H9 (cell line): ENCODE measurements at regions not wholly inside any gene's neighbourhood (a gene's known extent, or its start where the extent isn't known, plus 50 kb on each side); places are given as distances from the start of the nearest gene placed in this dataset.

Source experiments
- DNase-seq: peaks from one replicate; pipeline ENCODE4 v3.0.0-alpha.2; 2017
- H2AFZ ChIP-seq: one replicate; pipeline ENCODE4 v1.6.1; 2013; ENCODE audit warnings: mild to moderate bottlenecking, low read length, control low read depth, moderate library complexity
- H2AK5ac ChIP-seq: 2 replicates; pipeline ENCODE4 v1.6.1; 2013; ENCODE audit warnings: low read length, control low read depth, mixed read lengths; ENCODE audit not compliant: insufficient read length
- H2BK120ac ChIP-seq: one replicate; pipeline ENCODE4 v1.6.1; 2013; ENCODE audit warnings: low read depth, mild to moderate bottlenecking, low read length, control low read depth, inconsistent platforms; ENCODE audit not compliant: poor library complexity, severe bottlenecking
- H2BK12ac ChIP-seq: 2 replicates; pipeline ENCODE4 v1.6.1; 2013; ENCODE audit warnings: low read length, control low read depth, mixed read lengths, low read depth; ENCODE audit not compliant: insufficient read length
- H2BK15ac ChIP-seq: 2 replicates; pipeline ENCODE4 v1.6.1; 2013; ENCODE audit warnings: low read depth, low read length, control low read depth
- H2BK20ac ChIP-seq: one replicate; pipeline ENCODE4 v1.6.1; 2013; ENCODE audit warnings: low read depth, mild to moderate bottlenecking, low read length, control low read depth, inconsistent platforms; ENCODE audit not compliant: poor library complexity, severe bottlenecking
- H2BK5ac ChIP-seq: 2 replicates; pipeline ENCODE4 v1.6.1; 2013; ENCODE audit warnings: low read length, control low read depth, mixed read lengths; ENCODE audit not compliant: insufficient read length
- H3K14ac ChIP-seq: 2 replicates; pipeline ENCODE4 v1.6.1; 2013; ENCODE audit warnings: low read length, control low read depth; ENCODE audit not compliant: insufficient read depth
- H3K18ac ChIP-seq: 2 replicates; pipeline ENCODE4 v1.6.1; 2013; ENCODE audit warnings: low read depth, mild to moderate bottlenecking, mixed read lengths, low read length, control low read depth; ENCODE audit not compliant: insufficient read length
- H3K23ac ChIP-seq: 2 replicates; pipeline ENCODE4 v1.6.1; 2013; ENCODE audit warnings: low read length, control low read depth, mixed read lengths, low read depth; ENCODE audit not compliant: insufficient read length
- H3K23me2 ChIP-seq: 2 replicates; pipeline ENCODE4 v1.6.1; 2013; ENCODE audit warnings: low read depth, mild to moderate bottlenecking, mixed read lengths, low read length, control low read depth; ENCODE audit not compliant: insufficient read length, poor library complexity, severe bottlenecking
- H3K27ac ChIP-seq: 2 replicates; pipeline ENCODE4 v1.5.1; 2013; ENCODE audit warnings: low read length, control low read depth, mixed read lengths, low read depth; ENCODE audit not compliant: insufficient read length
- H3K27me3 ChIP-seq: 2 replicates; pipeline ENCODE4 v1.6.1; 2013; ENCODE audit warnings: low read length, control low read depth, inconsistent platforms; ENCODE audit not compliant: insufficient read depth
- H3K4ac ChIP-seq: 2 replicates; pipeline ENCODE4 v1.6.1; 2013; ENCODE audit warnings: low read depth, mild to moderate bottlenecking, control low read depth, inconsistent platforms, low read length, moderate library complexity
- H3K4me1 ChIP-seq: 2 replicates; pipeline ENCODE4 v1.6.1; 2013; ENCODE audit warnings: low read length, control low read depth, inconsistent platforms; ENCODE audit not compliant: insufficient read depth
- H3K4me2 ChIP-seq: 2 replicates; pipeline ENCODE4 v1.6.1; 2013; ENCODE audit warnings: low read length, control low read depth, mixed read lengths; ENCODE audit not compliant: insufficient read length, insufficient read depth
- H3K56ac ChIP-seq: 2 replicates; pipeline ENCODE4 v1.6.1; 2013; ENCODE audit warnings: low read depth, mild to moderate bottlenecking, mixed read lengths, low read length, control low read depth; ENCODE audit not compliant: insufficient read length
- H3K79me1 ChIP-seq: 2 replicates; pipeline ENCODE4 v1.6.1; 2013; ENCODE audit warnings: low read depth, mild to moderate bottlenecking, moderate library complexity, low read length, control low read depth, inconsistent platforms; ENCODE audit not compliant: insufficient read depth, poor library complexity, severe bottlenecking
- H3K79me2 ChIP-seq: 2 replicates; pipeline ENCODE4 v1.6.1; 2013; ENCODE audit warnings: low read length, control low read depth, inconsistent platforms; ENCODE audit not compliant: insufficient read depth
- H3K9ac ChIP-seq: 2 replicates; pipeline ENCODE4 v1.6.1; 2013; ENCODE audit warnings: low read length, control low read depth, mixed read lengths; ENCODE audit not compliant: insufficient read length; ENCODE audit errors: extremely low read depth
- H3K9me3 ChIP-seq: one replicate; pipeline ENCODE4 v1.6.1; 2013; ENCODE audit warnings: low read depth, low read length, inconsistent platforms; ENCODE audit not compliant: control insufficient read depth
- H3T11ph ChIP-seq: one replicate; pipeline ENCODE4 v1.6.1; 2013; ENCODE audit warnings: mild to moderate bottlenecking, low read length, control low read depth, inconsistent platforms
- H4K20me1 ChIP-seq: one replicate; pipeline ENCODE4 v1.6.1; 2013; ENCODE audit not compliant: control insufficient read depth, insufficient read length, insufficient read depth
- H4K5ac ChIP-seq: 2 replicates; pipeline ENCODE4 v1.6.1; 2013; ENCODE audit warnings: low read depth, mild to moderate bottlenecking, mixed read lengths, low read length, control low read depth; ENCODE audit not compliant: insufficient read length
- H4K8ac ChIP-seq: replicated peaks from 2 replicates; pipeline ENCODE4 v1.6.1; 2013; ENCODE audit warnings: low read length, control low read depth, mixed read lengths, low read depth; ENCODE audit not compliant: insufficient read length
- H4K91ac ChIP-seq: 2 replicates; pipeline ENCODE4 v1.6.1; 2013; ENCODE audit warnings: low read depth, mild to moderate bottlenecking, moderate library complexity, mixed read lengths, low read length, control low read depth; ENCODE audit not compliant: insufficient read length
- H3K27ac Mint-ChIP-seq, 3 experiments: 2 replicates in 2 of 3; 3 replicates in 1 of 3; pipeline ENCODE4 v1.8.0; 2020 to 2021; ENCODE audit warnings: mixed read lengths in 3 of 3, mild to moderate bottlenecking in 1 of 3, moderate library complexity in 1 of 3
- H3K27me3 Mint-ChIP-seq: 2 replicates; pipeline ENCODE4 v1.8.0; 2021; ENCODE audit warnings: low read depth, mild to moderate bottlenecking, moderate library complexity, mixed read lengths
- H3K36me3 Mint-ChIP-seq, 3 experiments: 2 replicates in 2 of 3; 3 replicates in 1 of 3; pipeline ENCODE4 v1.8.0; 2020 to 2021; ENCODE audit warnings: low read depth in 3 of 3, mixed read lengths in 3 of 3; ENCODE audit not compliant: insufficient read depth in 1 of 3
- H3K4me1 Mint-ChIP-seq, 2 experiments: 2 replicates each; pipeline ENCODE4 v1.8.0; 2020; ENCODE audit warnings: mixed read lengths in 2 of 2
- H3K4me3 Mint-ChIP-seq, 2 experiments: 2 replicates in 1 of 2; 3 replicates in 1 of 2; pipeline ENCODE4 v1.8.0; 2020 to 2021; ENCODE audit warnings: mild to moderate bottlenecking in 2 of 2, mixed read lengths in 2 of 2, moderate library complexity in 1 of 2
- H3K9me3 Mint-ChIP-seq, 2 experiments: 2 replicates in 1 of 2; 3 replicates in 1 of 2; pipeline ENCODE4 v1.8.0; 2020; ENCODE audit warnings: mild to moderate bottlenecking in 2 of 2, mixed read lengths in 2 of 2, moderate library complexity in 1 of 2
- WGBS: extraction: QIAGEN DNeasy Blood & Tissue Kit; methylation state at CpG from one replicate; pipeline ENCODE4 v1.1.7; 2013; ENCODE audit warnings: missing lambda C conversion rate, low lambda C conversion rate, mixed read lengths; ENCODE audit not compliant: insufficient read length; ENCODE audit errors: extremely low coverage; 5-methylcytosine and 5-hydroxymethylcytosine counted together
- TF ChIP-seq, protein P1 (sequence below): fragments of 200-600 bp; sonication (generic); conservative IDR thresholded peaks from 3 replicates; pipeline ENCODE4 v1.8.0; 2021; ENCODE audit warnings: antibody characterized with exemption, mild to moderate bottlenecking

DNA sequence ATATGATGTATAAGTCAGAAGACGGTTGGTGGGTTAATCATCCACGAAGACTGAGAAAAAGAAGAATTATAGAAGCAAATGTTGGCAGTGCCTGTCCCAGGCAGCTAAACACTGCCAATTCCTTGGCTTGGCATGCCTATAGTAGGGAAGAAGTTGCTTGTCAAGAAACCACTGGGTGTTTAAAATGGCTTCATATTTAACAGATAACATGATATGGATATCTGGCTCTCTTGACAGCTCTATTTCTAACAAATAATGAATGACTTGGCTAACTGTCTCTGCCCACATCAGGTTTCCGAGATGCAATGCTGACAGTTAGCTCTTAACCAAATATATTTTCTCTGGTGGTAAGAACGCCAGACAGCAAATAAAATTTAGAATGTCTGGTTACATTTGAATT lies 341.7 kb upstream of the KCNMB2 start:
- no peak overlapping the region for H2BK15ac ChIP-seq
- H3K27ac ChIP-seq, result no peak overlapping the region
- H3T11ph ChIP-seq, result no peak overlapping the region
- H3K4me2 ChIP-seq, result no peak overlapping the region
- no peak overlapping the region for H2BK12ac ChIP-seq
- H3K9ac ChIP-seq, result no peak overlapping the region
- no peaks in the 10 kb centered on the region; a peak in 2 of 7 replicates for H3K36me3 Mint-ChIP-seq
- H3K27me3 Mint-ChIP-seq, result no peaks in the 10 kb centered on the region
- H4K8ac ChIP-seq, result no peak overlapping the region
- H3K27me3 ChIP-seq, result no peaks in the 10 kb centered on the region
- H3K4ac ChIP-seq, result no peak overlapping the region
- H3K18ac ChIP-seq, result no peak overlapping the region
- no peak overlapping the region for H3K56ac ChIP-seq
- no peak overlapping the region for H2AFZ ChIP-seq
- no peaks in the 10 kb centered on the region for H3K9me3 ChIP-seq
- no peaks in the 10 kb centered on the region; the same call in 1 of the 2 replicates for H3K4me1 ChIP-seq
- H2BK20ac ChIP-seq, result no peak overlapping the region
- no peak overlapping the region for H4K5ac ChIP-seq
- no peak overlapping the region for H2BK5ac ChIP-seq
- H4K20me1 ChIP-seq, result no peaks in the 10 kb centered on the region
- H3K14ac ChIP-seq, result no peak overlapping the region
- H3K79me2 ChIP-seq, result no peaks in the 10 kb centered on the region
- DNase-seq, result no peak
- H3K23me2 ChIP-seq, result no peaks in the 10 kb centered on the region
- no peak overlapping the region for H2AK5ac ChIP-seq
- no peaks in the 10 kb centered on the region; a peak in 1 of 5 replicates for H3K9me3 Mint-ChIP-seq
- peaks cover 18 to 20% of the 10 kb centered on the region in 2 experiments for H3K4me1 Mint-ChIP-seq
- no peak overlapping the region for H3K27ac Mint-ChIP-seq
- WGBS, result no CpG with 5 or more reads among the region's 4 CpGs
- no peak overlapping the region for H4K91ac ChIP-seq
- H3K79me1 ChIP-seq, result no peaks in the 10 kb centered on the region
- H3K23ac ChIP-seq, result no peak overlapping the region
- H3K4me3 Mint-ChIP-seq, result no peak overlapping the region
- H2BK120ac ChIP-seq, result no peak overlapping the region
- TF ChIP-seq, protein P1, sequence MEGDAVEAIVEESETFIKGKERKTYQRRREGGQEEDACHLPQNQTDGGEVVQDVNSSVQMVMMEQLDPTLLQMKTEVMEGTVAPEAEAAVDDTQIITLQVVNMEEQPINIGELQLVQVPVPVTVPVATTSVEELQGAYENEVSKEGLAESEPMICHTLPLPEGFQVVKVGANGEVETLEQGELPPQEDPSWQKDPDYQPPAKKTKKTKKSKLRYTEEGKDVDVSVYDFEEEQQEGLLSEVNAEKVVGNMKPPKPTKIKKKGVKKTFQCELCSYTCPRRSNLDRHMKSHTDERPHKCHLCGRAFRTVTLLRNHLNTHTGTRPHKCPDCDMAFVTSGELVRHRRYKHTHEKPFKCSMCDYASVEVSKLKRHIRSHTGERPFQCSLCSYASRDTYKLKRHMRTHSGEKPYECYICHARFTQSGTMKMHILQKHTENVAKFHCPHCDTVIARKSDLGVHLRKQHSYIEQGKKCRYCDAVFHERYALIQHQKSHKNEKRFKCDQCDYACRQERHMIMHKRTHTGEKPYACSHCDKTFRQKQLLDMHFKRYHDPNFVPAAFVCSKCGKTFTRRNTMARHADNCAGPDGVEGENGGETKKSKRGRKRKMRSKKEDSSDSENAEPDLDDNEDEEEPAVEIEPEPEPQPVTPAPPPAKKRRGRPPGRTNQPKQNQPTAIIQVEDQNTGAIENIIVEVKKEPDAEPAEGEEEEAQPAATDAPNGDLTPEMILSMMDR, result no peak
